ENCODE measurements at regions not wholly inside any gene's neighbourhood (a gene's known extent, or its start where the extent isn't known, plus 50 kb on each side); places are given as distances from the start of the nearest gene placed in this dataset.

DNA sequence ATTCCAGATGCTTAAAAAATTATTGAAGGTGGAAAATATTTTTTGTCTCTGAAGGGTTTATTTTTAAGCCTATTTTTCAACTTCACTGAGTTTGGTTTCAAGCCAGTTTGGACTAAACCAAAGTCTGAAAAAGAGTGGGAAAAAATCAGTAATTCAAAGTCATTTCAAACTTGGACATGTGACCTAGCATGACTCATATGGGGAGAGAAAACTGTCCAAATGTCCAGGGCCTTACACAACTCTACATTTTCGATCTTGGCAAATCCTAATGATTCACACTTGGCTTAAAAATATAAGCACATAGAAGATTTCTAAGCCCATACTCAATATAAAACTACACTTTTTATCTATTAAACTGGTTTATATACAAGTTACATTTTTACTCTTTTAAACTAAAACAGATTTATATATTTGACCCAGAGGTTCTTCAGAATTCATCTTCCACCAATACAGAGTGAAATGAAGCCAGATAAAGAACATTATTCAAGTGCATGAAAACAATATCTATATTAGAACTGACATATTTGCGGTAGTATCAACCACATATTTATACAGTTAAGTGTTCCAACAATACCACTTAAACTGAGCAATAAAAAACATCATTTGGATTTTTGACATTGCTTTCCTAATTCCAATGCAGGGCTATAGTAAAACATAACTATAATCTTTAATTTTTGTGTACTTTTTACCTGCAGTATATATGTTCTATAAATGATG is 110.3 kb upstream of the TCF21 start:
- no peak overlapping the region for H3K14ac ChIP-seq (ENCODE audit: insufficient read length)
- H3K23me2 ChIP-seq (ENCODE audit: low read depth, low read length), result no peaks in the 10 kb centered on the region
- H3K27me3 ChIP-seq (replicated peaks in 1 of 4; ENCODE audit: control insufficient read depth in 3 of 4, extremely low read depth in 1 of 4, insufficient read depth in 3 of 4, low read length in 3 of 4), result no peaks in the 10 kb centered on the region
- no peak overlapping the region for H3K9ac ChIP-seq (replicated peaks in 1 of 4; ENCODE audit: extremely low read depth in 1 of 4, low read depth in 3 of 4, low read length in 3 of 4)
- POLR2A ChIA-PET (ENCODE audit: partially characterized antibody), result no interaction called here
- no peak overlapping the region for H4K91ac ChIP-seq (replicated peaks; ENCODE audit: insufficient read length, low read length)
- no peak overlapping the region for H2BK20ac ChIP-seq (ENCODE audit: low read length)
- H4K20me1 ChIP-seq (replicated peaks in 1 of 2; ENCODE audit: control insufficient read depth in 1 of 2, insufficient read depth in 2 of 2, low read length in 2 of 2), result no peaks in the 10 kb centered on the region
- no peak for TF ChIP-seq TAF7 (optimal IDR thresholded peaks at IDR 0.05; ENCODE audit: borderline replicate concordance, low read depth, low read length)
- no peaks in the 10 kb centered on the region for H3K4me1 ChIP-seq (replicated peaks in 1 of 4; ENCODE audit: control insufficient read depth in 3 of 4, insufficient read depth in 4 of 4, low read length in 3 of 4)
- H4K5ac ChIP-seq (ENCODE audit: insufficient read length, low read depth, low read length), result no peak overlapping the region
- no peak overlapping the region for H2AFZ ChIP-seq (ENCODE audit: low read length)
- no peaks in the 10 kb centered on the region for H3K36me3 ChIP-seq (ENCODE audit: control insufficient read depth in 2 of 4, insufficient read depth in 4 of 4, low read length in 3 of 4)
- no peak overlapping the region for H3K4ac ChIP-seq (replicated peaks; ENCODE audit: insufficient read length, low read depth, low read length)
- no peak overlapping the region for H2BK5ac ChIP-seq (ENCODE audit: low read depth, low read length)
- H3K9me3 ChIP-seq (ENCODE audit: insufficient read depth in 2 of 2, low read depth in 1 of 2, low read length in 1 of 2), result no peaks in the 10 kb centered on the region
- H2BK12ac ChIP-seq (ENCODE audit: low read depth, low read length), result no peak overlapping the region
- DNase-seq (ENCODE audit: low read depth in 1 of 2, low spot score in 2 of 2), result no peak
- CTCF ChIA-PET (ENCODE audit: partially characterized antibody), result interaction anchor here (0.7 to 1.0 kb wide), 2 partner anchors 12 to 35 kb away, joined by 3 read pairs; no protein-coding TSS in a partner anchor
- no peak overlapping the region for H2BK15ac ChIP-seq (ENCODE audit: low read length)
- WGBS, 2 experiments (ENCODE audit: extremely low coverage in 1 of 2, insufficient coverage in 1 of 2, insufficient read length in 1 of 2, insufficient replicate concordance in 2 of 2, low coverage in 1 of 2, low lambda C conversion rate in 2 of 2, missing lambda C conversion rate in 1 of 2), result 88% methylated on average over 2 of the region's 2 CpGs; no CpG with 5 or more reads in 1 of the 2 experiments
- no peak for FAIRE-seq
- no peak overlapping the region for H3K4me3 ChIP-seq (ENCODE audit: extremely low read depth in 1 of 4, insufficient read depth in 2 of 4, low read depth in 3 of 4, low read length in 4 of 4)
- H3K79me1 ChIP-seq (ENCODE audit: low read depth, low read length), result no peaks in the 10 kb centered on the region
- H3K27ac ChIP-seq (ENCODE audit: low read depth, low read length), result no peak overlapping the region
- H3K23ac ChIP-seq (ENCODE audit: insufficient read length), result no peak overlapping the region
- no peaks in the 10 kb centered on the region for H3K79me2 ChIP-seq (ENCODE audit: control insufficient read depth in 1 of 2, insufficient read depth in 2 of 2, low read length in 2 of 2)
- no peak overlapping the region for H2AK5ac ChIP-seq (ENCODE audit: low read depth, low read length)
- no peak overlapping the region for H4K8ac ChIP-seq (ENCODE audit: extremely low read depth, insufficient read depth, low read length)
- H3K18ac ChIP-seq (ENCODE audit: extremely low read depth, low read length), result no peak overlapping the region
- H3K56ac ChIP-seq (replicated peaks; ENCODE audit: insufficient read length, low read depth, low read length), result no peak overlapping the region
- H3K4me2 ChIP-seq (ENCODE audit: insufficient read depth in 1 of 2, low read depth in 2 of 2, low read length in 2 of 2), result no peak overlapping the region
- H2BK120ac ChIP-seq (replicated peaks; ENCODE audit: low read depth, low read length), result no peak overlapping the region

Measured in H1 (cell line).